A172 (cell line): ENCODE measurements at regions not wholly inside any gene's neighbourhood (a gene's known extent, or its start where the extent isn't known, plus 50 kb on each side); places are given as distances from the start of the nearest gene placed in this dataset.
A peak's percentile ranks its signal among the peaks of the same experiment; 100 is the strongest.
"Not testable (repeated sequence)": the region's sequence is repeated elsewhere in the genome, so short reads cannot be mapped to it uniquely, and the experiment has no call there.

Source experiments
- DNase-seq: peaks from one replicate; pipeline ENCODE4 v3.0.0-alpha.2; 2015; ENCODE audit warnings: low spot score

DNA sequence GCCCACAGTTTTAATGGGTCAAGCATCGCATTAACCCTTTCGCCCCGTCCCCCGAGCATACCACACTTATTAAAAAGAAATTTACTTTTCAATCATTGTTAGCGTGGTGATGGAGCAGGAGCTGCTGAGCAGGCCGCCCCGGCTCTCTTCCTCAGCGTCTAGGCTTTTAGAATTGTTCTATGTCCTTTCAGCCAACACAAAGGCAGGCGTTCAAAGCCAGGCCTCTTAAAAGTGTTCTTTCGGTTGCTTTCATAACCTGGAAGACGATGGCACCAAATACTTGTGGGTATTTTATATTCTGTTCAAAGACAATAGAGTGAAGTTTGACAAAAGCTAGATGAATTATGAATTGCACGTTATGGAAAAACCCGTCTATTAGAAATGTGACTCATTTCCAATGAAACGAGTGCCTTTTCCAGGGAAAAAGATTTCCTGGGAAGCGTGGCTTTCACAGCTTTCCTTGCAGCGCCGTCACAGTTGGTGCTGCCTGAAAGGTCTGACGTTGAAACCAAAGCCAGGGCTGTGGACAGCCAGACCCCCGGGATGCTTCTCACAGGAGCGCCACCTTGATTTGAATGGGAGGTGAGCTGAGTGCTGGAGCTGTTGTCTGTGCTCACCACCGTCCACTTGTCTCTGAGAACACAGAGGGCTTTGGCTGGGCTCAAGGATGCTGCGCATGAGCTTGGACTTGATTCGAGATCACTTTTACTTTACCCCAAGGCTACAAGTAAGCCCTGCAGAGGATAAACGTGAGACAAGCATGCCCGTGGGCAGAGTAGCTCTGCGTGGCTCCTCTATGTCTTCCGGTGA lies 78.8 kb downstream of the SOX1 start:
- no peak for DNase-seq

GRCh38 chr13:112150352-112150751 lies 83.4 kb downstream of the SOX1 start:
- DNase-seq: no peak

DNA sequence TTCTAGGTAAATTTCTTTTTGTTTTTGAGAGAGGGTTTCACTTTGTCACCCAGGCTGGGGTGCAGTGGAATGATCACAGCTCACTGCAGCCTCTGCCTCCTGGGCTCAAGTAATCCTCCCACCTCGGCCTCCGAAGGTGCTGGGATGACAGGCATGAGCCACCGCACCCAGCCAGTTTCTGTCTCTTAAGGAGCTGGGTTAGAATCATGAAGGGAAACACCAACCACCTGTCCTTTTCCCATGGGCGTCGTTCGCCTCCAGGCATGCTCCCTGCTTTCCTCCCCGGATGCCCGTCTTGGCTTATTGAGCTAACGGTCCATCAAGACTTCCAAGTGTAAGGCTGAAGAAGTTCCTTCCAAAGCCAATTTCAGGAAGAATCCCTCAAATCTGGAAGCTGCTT lies 85.9 kb downstream of the SOX1 start:
- no peak for DNase-seq

- no peak for DNase-seq
Observed at GRCh38 chr13:112153364-112153763, 86.4 kb downstream of the SOX1 start.

GRCh38 chr13:112153846-112154245 lies 86.9 kb downstream of the SOX1 start:
- no peak for DNase-seq

DNA sequence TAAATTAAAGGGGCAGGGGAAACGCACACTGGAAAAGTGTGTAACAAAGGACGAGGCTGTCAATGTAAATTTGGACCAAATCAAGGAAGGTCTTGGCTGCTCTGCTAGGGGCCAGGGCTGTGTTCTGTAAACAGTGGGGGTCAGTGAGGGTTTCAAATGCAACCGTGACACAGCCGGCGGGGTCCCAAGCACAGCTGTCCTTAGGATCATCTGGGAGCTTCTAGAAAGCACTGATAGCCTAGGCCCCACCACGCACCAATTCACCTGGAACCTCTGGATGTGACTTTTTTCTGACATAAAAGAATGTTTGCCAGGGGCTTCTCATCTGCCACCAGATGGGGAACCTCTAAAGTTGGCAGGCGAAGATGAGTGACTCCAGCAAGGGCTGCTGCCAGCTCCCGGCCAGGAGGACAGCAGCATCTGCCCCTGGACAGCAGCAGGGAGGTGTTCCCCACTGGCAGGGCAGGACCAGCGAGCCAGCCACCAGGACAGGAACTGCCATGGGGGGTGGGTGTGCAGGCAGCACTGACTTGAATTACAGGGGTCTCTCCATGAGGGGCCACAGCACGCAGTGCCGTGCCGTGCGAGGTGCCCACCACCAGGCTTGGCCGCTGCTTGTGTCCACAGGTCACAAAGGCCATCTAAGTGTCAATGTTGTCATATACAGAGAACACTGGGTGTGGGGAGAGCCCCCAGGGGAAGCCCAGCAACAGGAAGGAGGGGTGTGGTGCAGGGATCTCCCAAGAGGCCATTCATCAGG lies 87.5 kb downstream of the SOX1 start:
- DNase-seq: no peak

DNA sequence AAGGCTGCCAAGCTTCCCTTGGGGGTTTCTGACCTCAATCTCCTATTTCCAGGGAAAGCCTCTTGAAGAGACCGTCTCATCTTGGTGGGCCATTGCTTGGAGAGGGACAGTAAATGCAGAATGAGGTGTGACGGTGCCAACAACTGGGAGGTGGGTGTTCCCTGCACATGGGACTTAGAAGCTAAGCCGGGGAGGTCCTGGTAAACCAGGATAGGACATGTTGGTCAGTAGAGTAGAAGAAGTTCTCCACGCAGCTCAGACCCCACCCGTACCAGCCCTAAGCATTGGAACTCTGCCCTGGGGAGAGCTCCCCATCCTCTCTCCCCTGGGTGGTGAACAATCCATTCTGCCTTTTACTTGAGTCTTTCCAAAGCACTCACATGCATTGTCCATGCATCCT lies 92.0 kb downstream of the SOX1 start:
- no peak for DNase-seq

GRCh38 chr13:112159575-112160547 lies 92.9 kb downstream of the SOX1 start:
- no peak for DNase-seq

DNA sequence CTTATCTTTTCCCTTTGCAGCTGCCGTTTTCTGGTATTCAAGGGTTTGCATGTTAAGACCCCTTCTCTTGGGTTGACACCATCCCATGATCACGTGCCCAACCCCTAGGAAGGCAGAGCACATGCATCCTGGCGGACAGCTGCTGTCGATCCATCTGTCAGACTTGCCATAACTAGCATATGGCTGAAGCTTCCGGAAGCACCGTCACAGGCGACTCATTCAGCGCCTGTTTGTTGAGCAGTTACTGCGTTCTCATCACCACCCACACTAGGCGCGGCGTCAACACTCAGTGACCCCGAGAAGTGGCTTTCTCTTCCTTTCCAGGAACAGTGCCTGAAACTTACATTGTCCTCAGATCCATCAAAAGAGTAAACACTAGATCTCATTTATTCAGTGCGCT lies 93.6 kb downstream of the SOX1 start:
- no peak for DNase-seq

- DNase-seq: no peak
Observed at GRCh38 chr13:112161521-112162301, 94.8 kb downstream of the SOX1 start.

DNA sequence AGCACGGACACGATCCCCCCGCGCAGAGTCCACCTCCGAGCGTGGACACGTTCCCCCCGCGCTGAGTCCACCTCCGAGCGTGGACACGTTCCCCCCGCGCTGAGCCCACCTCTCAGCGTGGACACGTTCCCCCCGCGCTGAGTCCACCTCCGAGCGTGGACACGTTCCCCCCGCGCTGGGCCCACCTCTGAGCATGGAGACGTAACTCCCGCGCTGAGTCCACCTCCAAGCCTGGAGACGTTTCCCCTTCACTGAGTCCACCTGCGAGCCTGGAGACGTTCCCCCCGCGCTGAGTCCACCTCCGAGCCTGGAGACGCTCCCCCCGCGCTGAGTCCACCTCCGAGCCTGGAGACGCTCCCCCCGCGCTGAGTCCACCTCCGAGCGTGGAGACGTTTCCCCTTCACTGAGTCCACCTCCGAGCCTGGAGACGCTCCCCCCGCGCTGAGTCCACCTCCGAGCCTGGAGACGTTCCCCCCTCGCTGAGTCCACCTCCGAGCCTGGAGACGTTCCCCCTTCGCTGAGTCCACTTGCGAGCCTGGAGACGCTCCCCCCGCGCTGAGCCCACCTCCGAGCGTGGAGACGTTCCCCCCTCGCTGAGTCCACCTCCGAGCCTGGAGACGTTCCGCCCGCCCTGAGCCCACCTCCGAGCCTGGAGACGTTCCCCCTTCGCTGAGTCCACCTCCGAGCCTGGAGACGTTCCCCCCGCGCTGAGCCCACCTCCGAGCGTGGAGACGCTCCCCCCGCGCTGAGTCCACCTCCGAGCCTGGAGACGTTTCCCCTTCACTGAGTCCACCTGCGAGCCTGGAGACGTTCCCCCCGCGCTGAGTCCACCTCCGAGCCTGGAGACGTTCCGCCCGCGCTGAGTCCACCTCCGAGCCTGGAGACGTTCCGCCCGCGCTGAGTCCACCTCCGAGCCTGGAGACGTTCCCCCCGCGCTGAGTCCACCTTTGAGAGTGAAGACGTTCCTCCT lies 97.0 kb downstream of the SOX1 start:
- not testable (repeated sequence) for DNase-seq

GRCh38 chr13:112165712-112166111 lies 98.8 kb downstream of the SOX1 start:
- DNase-seq: no peak

GRCh38 chr13:112168761-112169160 lies 101.8 kb downstream of the SOX1 start:
- peak; percentile 13 for DNase-seq

DNA sequence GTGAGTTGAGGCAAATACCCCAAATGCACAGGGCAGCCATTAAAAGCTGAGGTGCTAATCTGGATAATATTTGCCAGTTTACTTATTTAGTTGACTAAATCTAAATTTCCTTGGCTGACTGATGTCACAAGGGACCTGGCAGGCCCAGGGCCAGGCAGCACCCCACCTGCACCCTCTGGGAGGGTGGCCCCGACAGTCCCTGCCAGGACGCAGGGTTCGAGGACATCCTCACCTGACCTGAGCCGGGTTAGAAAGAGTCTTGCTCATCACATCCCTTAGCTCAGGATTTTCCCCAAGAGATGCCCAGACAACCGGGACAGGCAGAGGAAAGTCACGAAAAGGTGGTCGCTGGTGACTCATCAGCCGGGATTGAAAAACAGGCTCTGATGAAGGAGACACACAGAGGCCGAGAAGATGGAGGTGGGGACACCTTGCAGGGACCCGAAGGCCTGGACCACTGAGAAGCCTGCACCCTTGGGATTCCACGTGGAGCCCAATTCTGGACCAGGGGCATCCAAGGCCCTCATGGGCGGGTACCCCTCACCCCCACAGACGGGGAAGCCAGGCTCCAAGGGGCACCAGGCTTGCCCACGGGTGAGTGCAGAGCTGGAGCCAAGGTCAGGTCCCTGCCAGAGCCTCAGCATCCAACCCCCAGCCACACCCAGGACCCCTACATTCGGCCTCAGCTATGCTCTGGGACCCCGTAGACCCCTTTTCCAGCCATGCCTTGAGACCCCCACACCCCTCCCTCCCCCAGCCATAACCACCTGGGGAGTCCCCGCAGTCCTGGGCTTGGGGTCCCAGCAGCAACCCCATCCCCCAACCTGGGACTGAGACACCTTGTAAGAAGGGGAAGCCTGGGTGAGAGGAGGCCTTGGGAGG lies 103.2 kb downstream of the SOX1 start:
- no peak for DNase-seq

- no peak for DNase-seq
Observed at GRCh38 chr13:112170823-112171569, 104.0 kb downstream of the SOX1 start.

GRCh38 chr13:112171570-112171965 lies 104.6 kb downstream of the SOX1 start:
- DNase-seq: no peak

DNA sequence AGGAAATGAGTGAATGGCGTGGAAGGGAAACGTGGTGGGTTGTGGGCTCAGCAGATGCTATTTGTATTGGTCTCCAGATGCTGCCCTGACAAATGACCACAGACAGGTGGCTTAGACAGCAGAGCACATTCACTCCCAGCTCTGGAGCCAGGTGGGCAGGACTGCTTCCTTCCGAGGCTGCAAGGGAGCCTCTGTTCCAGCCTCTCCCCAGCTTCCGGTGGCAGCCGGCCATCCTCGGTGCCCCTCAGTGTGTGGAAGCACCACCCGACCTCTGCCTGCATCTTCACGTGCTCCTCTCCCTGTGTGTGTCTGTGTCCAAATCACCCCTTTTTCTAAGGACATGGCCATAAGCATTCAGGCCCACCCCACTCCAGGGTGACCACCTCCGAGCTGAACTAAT lies 105.1 kb downstream of the SOX1 start:
- DNase-seq: no peak

DNA sequence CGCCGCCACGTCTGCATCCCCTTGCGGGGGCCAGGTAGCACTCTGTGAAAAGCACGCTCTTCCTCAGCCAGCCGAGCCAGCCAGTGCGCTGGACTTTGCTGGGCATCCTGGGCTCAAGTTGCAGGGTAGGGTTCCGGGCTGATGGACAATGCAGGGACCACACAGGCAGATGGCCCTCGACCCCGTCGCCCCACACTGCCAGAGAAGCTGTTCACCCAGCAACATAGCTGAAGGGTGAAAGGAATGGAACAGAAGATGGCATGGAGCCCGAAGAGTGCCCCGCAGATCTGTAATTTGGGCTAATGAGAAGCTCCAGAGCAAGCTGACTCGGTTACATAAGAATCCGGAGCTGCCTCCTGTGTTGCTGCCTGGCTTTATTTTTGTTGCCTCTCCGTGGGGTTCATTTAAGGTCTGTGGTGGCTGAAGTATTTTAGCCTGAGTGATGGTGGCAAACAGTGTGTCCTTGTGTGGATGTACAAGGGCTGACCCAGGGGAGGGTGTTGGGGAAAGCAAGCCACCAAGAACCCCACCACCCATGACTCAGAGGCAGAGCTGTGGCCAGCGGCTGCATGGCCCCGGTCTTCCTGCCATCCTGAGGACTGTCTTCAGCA lies 105.8 kb downstream of the SOX1 start:
- DNase-seq: no peak
